RWPE1 (cell line): ENCODE measurements at regions not wholly inside any gene's neighbourhood (a gene's known extent, or its start where the extent isn't known, plus 50 kb on each side); places are given as distances from the start of the nearest gene placed in this dataset.

Experiments
- CTCF ChIA-PET: fragments of 350-600 bp; sonication (Branson Sonifier 250); formaldehyde crosslinking; extraction: SDS; loops from one replicate; lab custom pipeline; 2021; lab: Yijun Ruan, JAX
- POLR2A ChIA-PET: fragments of 400-600 bp; formaldehyde crosslinking; extraction: SDS; loops from one replicate; lab custom pipeline; 2020; ENCODE audit warnings: antibody characterized with exemption; ENCODE audit not compliant: low non-redundant PET; lab: Yijun Ruan, JAX
- DNase-seq: peaks from one replicate; pipeline ENCODE4 v3.0.0; 2012; ENCODE audit warnings: low spot score
- H3K27ac ChIP-seq: fragments of 450-650 bp; 2 replicates; pipeline ENCODE4 v1.5.1; 2017
- TF ChIP-seq, protein P1 (sequence below): fragments of 450-650 bp; conservative IDR thresholded peaks from 2 replicates; pipeline ENCODE4 v1.5.1; 2017; ENCODE audit warnings: low read depth, mild to moderate bottlenecking

- TF ChIP-seq, protein P1, sequence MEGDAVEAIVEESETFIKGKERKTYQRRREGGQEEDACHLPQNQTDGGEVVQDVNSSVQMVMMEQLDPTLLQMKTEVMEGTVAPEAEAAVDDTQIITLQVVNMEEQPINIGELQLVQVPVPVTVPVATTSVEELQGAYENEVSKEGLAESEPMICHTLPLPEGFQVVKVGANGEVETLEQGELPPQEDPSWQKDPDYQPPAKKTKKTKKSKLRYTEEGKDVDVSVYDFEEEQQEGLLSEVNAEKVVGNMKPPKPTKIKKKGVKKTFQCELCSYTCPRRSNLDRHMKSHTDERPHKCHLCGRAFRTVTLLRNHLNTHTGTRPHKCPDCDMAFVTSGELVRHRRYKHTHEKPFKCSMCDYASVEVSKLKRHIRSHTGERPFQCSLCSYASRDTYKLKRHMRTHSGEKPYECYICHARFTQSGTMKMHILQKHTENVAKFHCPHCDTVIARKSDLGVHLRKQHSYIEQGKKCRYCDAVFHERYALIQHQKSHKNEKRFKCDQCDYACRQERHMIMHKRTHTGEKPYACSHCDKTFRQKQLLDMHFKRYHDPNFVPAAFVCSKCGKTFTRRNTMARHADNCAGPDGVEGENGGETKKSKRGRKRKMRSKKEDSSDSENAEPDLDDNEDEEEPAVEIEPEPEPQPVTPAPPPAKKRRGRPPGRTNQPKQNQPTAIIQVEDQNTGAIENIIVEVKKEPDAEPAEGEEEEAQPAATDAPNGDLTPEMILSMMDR = no peak
- H3K27ac ChIP-seq = no peak overlapping the region
- CTCF ChIA-PET = no interaction called here
- POLR2A ChIA-PET = no interaction called here
- no peak for DNase-seq
These were observed 98.3 kb downstream of the EDN3 start for GRCh38 chr20:59398537-59399205.

DNA sequence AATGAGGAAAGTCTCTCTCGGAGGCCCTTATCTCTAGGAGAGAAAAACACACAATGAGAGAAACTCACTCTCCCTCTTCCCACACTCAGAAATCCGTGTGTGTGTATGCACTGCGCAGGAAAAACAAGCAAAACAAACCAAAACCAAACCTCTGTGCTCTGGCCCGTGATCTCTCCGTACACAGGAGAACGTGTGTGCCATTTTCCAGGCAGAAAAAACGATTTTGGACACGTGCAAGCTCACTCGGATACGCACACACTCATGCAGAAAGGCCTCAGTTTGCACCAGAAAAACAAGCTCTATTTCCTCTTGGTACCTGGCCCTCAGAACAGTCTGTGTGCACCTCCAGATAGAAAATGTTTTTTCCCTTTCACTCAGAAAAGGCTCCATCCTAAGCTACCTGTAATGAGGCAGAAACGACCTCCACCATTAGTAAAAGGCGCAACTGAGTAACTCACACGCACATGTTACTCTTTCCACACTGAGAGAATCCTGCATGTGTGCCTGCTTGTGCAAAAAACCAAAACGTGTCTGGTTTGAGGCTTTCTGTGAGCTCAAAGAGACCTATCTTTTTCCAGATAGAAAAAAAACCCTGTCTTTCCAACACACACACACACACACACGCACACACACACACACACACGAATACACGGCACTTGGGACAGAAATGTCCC, 99.2 kb downstream of the EDN3 start:
- no peak overlapping the region for H3K27ac ChIP-seq
- DNase-seq = no peak
- TF ChIP-seq, protein P1 = no peak
- POLR2A ChIA-PET = no interaction called here
- CTCF ChIA-PET = interaction anchor here (1.0 kb wide), 1 partner anchor 77 kb away, joined by 3 read pairs; no protein-coding TSS in a partner anchor

- TF ChIP-seq, protein P1 = no peak
- H3K27ac ChIP-seq = no peak overlapping the region
- CTCF ChIA-PET = no interaction called here
- no peak for DNase-seq
- POLR2A ChIA-PET = no interaction called here
These were observed 100.3 kb downstream of the EDN3 start for GRCh38 chr20:59400708-59401107.

- TF ChIP-seq, protein P1 = no peak
- H3K27ac ChIP-seq = no peak overlapping the region
- no peak for DNase-seq
- ChIA-PET POLR2A (interaction anchor here (0.6 kb wide), 1 partner anchor 1728 kb away, joined by 3 read pairs; no protein-coding TSS in a partner anchor), CTCF (interaction anchor here (0.6 to 1.1 kb wide), 3 partner anchors 269 to 409 kb away, joined by 3 to 4 read pairs (median 3); no protein-coding TSS in a partner anchor)
These were observed 102.3 kb downstream of the EDN3 start for GRCh38 chr20:59402681-59403080.

- TF ChIP-seq, protein P1 = peak; percentile 99
- CTCF ChIA-PET = interaction anchor here (0.6 to 1.5 kb wide), 23 partner anchors 9 to 1381 kb away, joined by 3 to 8 read pairs (median 4); partner anchors contain the start of gene ZNF831
- DNase-seq = peak; percentile 80
- POLR2A ChIA-PET = no interaction called here
- H3K27ac ChIP-seq = no peak overlapping the region
These were observed 103.0 kb downstream of the EDN3 start for GRCh38 chr20:59403261-59403961.

DNA sequence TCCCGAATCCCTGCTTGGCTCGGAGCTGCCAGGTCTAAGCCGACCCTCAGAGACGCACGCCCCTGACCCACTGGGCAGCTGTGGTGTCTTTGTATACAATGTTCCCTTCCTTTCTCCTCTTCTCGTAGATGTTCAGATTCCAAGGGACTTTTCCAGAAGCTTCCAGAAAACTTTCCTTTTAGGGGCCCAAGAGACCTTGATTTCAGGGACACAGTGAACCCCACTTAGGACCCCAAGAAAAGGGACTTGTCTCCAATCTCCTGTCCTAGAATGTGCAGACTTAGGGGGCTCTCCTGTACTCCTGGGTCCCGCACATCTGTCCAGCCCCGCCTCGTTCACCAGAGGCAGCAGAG, 103.5 kb downstream of the EDN3 start:
- H3K27ac ChIP-seq = no peak overlapping the region
- TF ChIP-seq, protein P1 = peak; percentile 57
- POLR2A ChIA-PET = no interaction called here
- DNase-seq = no peak
- CTCF ChIA-PET = interaction anchor here (0.6 to 1.5 kb wide), 26 partner anchors 8 to 1381 kb away, joined by 3 to 8 read pairs (median 4); partner anchors contain the start of genes EDN3 and ZNF831
